ENCODE measurements at regions not wholly inside any gene's neighbourhood (a gene's known extent, or its start where the extent isn't known, plus 50 kb on each side); places are given as distances from the start of the nearest gene placed in this dataset.
"Not testable (repeated sequence)": the region's sequence is repeated elsewhere in the genome, so short reads cannot be mapped to it uniquely, and the experiment has no call there.

DNA sequence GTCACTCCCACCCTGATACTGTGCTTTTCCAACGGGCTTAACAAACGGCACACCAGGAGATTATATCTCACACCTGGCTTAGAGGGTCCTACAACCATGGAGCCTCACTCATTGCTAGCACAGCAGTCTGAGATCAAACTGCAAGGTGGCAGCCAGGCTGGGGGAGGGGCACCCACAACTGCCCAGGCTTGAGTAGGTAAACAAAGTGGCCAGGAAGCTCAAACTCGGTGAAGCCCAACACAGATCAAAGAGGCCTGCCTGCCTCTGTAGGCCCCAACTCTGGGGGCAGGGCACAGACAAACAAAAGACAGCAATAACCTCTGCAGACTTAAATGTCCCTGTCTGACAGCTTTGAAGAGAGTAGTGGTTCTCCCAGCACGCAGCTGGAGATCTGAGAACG, 1022.6 kb downstream of the RAB28 start:
- ATAC-seq; DNase-seq; intact Hi-C loops (cut with micrococcal nuclease): not testable (repeated sequence)

DNA sequence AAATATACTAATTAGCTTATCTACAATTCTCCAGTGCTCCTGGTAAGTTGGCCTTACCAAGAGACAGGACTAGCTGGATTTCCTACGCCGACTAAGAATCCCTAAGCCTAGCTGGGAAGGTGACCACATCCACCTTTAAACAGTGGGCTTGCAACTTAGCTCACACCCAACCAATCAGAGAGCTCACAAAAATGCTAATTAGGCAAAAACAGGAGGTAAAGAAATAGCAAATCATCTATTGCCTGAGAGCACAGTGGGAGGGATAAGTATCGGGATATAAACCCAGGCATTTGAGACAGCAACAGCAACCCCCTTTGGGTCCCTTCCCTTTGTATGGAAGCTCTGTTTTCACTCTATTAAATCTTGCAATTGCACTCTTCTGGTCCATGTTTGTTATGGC, 1025.0 kb downstream of the RAB28 start:
- ATAC-seq = no peak
- no peak for DNase-seq
- intact Hi-C loops (cut with micrococcal nuclease) = no loop called here

DNA sequence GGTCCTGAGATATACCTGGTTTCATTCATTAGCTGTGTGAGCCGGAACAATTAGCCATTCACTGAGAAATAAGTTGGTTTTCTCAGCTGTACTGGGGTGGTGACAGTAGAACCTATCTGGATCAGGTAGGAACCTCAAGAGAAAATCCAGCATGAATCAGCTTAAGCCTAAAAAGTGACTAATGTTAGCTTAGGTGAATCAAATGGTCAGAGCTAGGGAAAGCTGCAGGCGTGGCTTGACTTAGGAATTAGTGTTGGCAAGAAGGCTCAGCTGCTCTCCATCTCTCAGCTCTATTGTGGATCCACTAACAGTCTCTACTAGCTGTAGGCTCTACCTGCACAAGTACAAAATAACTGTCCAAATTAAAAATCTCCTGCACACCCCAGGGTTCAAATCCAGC, 1025.5 kb downstream of the RAB28 start:
- no peak for DNase-seq
- ATAC-seq = no peak
- intact Hi-C loops (cut with micrococcal nuclease) = no loop called here

- intact Hi-C loops (cut with micrococcal nuclease) = no loop called here
- ATAC-seq (no peak), DNase-seq (no peak)
These were observed 1023.6 kb upstream of the HS3ST1 start for GRCh38 chr4:12452291-12452690.

DNA sequence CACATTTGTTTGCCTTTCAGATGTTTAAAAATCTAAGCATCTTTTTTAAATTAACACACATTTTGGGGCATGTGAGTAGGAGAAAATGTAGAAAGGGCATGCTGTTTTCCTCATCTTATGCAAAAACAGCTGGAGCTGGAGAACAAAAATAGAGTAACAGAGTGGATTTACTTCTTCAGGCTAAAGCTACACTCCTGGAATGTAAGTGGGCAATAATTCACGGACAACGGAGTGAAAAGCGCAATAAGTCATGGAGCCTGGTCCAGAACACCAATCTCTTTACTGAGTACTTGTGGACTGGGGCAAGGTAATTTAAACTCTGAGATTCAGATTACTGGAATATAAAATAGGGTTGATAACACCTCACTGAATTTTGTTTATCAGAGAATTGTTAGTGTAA, 1018.8 kb upstream of the HS3ST1 start:
- intact Hi-C loops (cut with micrococcal nuclease) = no loop called here
- ATAC-seq (no peak), DNase-seq (no peak)

DNA sequence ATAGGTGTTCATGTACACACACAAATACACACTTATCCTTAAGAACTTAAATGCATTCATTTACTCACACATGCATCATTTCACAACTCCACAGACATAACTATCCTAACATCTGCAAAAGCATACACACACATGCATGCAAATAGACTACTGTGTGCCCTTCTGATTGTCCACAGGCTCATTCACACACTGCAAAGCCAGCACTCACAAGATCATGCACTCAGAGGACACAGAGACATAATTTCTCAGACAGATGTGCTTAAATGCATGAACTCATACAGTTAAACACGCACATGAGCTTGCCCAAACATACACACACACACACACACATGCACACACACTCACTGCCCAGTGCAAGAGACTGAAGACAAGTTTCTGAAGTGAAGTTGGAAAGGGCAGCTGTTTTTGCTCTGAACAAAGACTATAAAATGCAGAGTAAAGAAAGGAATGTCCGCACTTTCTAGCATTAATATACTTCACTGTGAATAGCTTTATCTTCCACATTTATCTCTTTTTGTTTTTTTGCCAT, 1018.0 kb upstream of the HS3ST1 start:
- intact Hi-C loops (cut with micrococcal nuclease) = no loop called here
- DNase-seq (no peak), ATAC-seq (peak; percentile 32)

DNA sequence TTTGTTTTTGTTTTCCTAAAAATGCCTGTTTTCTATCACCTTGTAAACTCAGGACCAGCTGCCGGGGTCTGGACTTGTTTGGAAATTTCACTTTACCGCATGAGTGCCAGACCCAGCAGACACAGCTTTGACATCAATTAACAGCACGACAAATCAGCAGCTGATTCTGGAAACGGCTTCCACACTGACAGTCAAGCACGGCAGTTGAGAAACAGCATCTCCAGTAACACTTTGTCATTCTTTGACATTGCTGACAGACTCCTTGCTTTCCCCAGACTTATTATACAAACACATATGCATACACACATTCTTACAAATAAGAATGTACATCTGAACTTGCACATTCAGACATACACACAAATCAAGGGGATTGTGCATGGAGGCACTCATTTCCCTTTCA, 1017.6 kb upstream of the HS3ST1 start:
- no peak for DNase-seq
- intact Hi-C loops (cut with micrococcal nuclease) = no loop called here
- peak; percentile 86 for ATAC-seq

DNA sequence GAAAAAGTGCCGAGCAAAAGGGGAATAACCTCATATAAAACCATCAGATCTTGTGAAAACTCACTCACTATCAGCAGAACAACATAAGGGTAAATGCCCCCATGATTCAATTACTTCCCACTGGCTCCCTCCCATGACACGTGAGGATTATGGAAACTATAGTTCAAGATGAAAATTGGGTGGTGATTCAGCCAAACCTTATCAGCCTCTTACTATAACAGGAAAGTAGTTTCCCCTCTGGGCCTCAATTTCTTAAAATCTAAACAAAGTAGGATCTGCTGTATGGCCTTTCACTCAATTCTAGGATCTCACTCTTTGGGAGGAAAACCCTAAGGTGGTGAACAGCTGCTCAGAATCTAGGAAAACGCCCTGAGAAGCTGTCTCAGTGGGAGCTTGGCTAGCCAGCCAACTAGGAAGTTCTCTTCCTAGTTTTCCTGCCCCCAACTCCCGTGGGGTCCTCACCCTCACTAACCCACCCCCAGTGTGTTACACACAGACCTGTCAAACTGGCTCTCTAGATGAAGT, 1017.1 kb upstream of the HS3ST1 start:
- intact Hi-C loops (cut with micrococcal nuclease) = no loop called here
- DNase-seq (no peak), ATAC-seq (no peak)

DNA sequence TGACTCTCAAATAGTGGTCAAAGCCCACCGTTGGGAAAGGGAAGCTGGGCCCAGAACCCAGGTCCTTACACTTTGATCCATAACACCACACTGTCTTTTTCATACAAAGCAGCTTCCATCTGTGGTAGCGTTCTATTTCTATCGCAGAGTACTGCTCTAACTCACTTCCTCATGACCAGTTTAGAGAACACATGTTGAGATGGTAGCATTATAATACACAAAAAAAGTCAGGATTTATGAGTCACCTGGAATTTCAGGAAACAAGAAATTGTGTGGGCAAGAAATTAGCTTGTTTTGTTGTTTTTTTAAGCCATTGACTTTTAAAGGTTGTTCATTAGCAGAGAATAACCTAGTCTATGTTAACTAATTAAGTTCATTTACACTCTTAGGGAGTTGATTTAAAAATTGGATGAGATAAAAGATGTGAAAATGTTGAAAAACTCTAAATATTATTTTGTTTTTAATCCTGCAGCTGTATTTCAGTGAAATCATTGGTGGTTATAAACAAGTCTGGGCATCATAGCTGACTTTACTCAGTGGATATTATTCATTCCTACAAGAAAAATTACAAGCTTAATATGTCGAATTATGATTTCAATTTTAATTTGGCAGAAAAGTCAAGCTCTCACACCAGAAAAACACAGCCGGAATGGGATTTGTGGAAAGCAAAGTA, 1011.1 kb upstream of the HS3ST1 start:
- ATAC-seq (no peak), DNase-seq (no peak)
- intact Hi-C loops (cut with micrococcal nuclease) = no loop called here

GRCh38 chr4:12431259-12431658, 1002.6 kb upstream of the HS3ST1 start:
- DNase-seq; intact Hi-C loops (cut with micrococcal nuclease); ATAC-seq: not testable (repeated sequence)

DNA sequence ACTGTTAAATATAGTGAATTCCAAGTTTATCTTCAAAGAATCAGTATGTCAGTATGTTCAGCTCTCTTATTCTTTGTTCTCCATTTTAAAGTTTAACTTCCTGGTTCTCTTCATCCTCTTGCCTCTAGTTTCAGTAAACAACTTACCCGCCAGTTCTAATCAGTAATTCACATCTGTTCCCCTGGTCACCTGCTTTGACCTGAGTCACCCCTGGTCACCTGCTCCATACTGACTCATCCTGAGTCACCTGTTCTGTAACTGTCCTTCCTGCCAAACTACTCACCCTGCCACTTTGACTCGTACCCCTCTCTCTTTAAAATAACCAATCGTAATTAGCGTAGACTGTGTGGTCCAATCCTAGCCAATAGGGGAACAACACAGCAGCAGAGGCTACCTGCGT, 992.7 kb upstream of the HS3ST1 start:
- ATAC-seq (no peak), DNase-seq (no peak)
- intact Hi-C loops (cut with micrococcal nuclease) = no loop called here

DNA sequence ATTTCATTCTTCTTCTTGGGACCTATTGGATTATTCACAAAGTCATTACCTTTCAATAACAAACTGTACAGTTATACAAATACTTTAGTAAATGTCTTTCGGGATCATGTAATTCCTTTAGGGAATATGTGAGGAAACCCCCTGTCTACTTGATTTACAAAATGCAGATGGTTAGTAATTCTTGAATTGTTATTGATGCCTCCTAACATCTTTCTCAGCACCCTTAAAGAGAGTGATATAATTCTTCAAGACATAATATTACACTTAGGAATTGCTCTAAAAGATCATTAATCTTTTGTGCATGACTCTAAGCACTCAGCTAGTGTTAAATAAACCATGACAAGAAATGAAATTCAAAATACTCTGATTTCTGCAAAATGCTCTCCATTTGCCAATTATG, 988.1 kb upstream of the HS3ST1 start:
- no peak for DNase-seq
- ATAC-seq = no peak
- intact Hi-C loops (cut with micrococcal nuclease) = no loop called here

GRCh38 chr4:12414181-12414812, 985.6 kb upstream of the HS3ST1 start:
- ATAC-seq (peak; percentile 55), DNase-seq (no peak)
- intact Hi-C loops (cut with micrococcal nuclease) = no loop called here

DNA sequence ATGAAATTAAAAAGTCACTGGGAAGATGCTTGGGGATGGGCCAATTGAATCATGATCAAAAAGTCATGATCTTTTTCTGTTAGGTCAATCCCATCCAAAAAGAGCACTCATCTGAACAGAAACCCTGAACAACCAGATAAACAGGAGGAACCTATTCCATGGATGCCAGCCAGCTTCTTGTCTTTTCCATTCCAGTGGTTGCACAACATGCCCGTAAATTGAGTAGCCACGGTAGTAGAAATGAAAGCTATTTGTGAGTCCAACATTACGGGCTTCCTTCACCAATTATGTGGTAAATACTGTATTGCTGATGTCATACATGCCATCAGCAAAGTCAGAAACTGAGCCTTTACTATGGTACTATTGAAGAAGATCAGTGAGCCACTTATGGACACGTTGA, 982.4 kb upstream of the HS3ST1 start:
- intact Hi-C loops (cut with micrococcal nuclease) = no loop called here
- no peak for ATAC-seq
- no peak for DNase-seq

DNA sequence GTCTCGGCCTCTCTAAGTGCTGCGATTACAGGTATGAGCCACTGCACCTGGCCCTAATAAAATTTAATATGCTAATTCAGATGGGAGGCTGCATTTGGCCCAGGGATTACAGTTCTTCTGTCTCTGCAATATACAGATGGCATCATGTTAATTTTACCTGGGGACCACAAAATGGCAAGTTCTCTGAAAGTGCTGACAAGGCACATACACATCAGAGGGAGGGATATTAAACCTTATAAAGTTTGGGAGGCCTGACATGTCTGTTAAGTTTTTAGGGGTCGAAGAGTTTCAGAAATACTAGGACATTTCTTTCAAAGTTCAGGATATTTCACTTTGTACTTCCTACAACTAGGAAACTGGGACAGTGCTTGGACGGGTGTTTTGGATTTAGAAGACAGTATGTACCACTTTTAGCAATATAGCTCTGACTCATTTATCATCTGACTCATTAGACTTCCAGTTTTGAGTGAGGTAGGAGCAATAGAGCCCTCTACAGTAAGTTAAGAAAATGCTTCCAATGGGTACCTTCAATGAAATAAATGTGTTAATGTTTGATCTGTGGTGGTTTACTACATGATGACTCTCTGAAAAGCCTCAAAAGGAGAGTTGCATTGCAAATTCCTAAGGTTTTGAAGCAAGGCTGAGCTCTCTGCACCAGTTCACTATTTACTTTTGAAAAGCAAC, 981.0 kb upstream of the HS3ST1 start:
- DNase-seq (no peak), ATAC-seq (peak; percentile 51)
- intact Hi-C loops (cut with micrococcal nuclease) = no loop called here

- no peak for DNase-seq
- intact Hi-C loops (cut with micrococcal nuclease) = no loop called here
- no peak for ATAC-seq
These were observed 979.7 kb upstream of the HS3ST1 start for GRCh38 chr4:12408364-12408763.

- DNase-seq (no peak), ATAC-seq (no peak)
- intact Hi-C loops (cut with micrococcal nuclease) = no loop called here
These were observed 974.5 kb upstream of the HS3ST1 start for GRCh38 chr4:12403175-12403574.

- DNase-seq = no peak
- ATAC-seq = no peak
- intact Hi-C loops (cut with micrococcal nuclease) = no loop called here
These were observed 971.1 kb upstream of the HS3ST1 start for GRCh38 chr4:12399781-12400180.

GRCh38 chr4:12393631-12394262, 965.1 kb upstream of the HS3ST1 start:
- ATAC-seq (peak; percentile 64), DNase-seq (no peak)
- intact Hi-C loops (cut with micrococcal nuclease) = no loop called here

DNA sequence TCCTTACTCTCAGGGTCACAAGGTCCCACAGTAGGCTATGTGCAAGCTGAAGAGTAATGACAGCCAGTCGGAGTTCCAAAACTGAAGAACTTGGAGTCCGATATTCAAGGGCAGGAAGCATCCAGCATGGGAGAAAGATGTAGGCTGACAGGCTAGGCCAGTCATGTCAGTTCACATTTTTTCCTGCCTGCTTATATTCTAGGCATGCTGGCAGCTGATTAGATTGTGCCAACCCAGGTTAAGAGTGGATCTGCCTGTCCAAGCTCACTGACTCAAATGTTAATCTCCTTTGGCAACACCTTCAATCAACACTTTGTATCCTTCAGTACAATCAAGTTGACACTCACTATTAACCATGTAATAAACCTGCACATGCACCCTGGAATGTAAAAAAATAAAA, 960.9 kb upstream of the HS3ST1 start:
- ATAC-seq (peak; percentile 94), DNase-seq (no peak)
- intact Hi-C loops (cut with micrococcal nuclease) = no loop called here
